Testis (tissue), 2 donors: ENCODE measurements at regions not wholly inside any gene's neighbourhood (a gene's known extent, or its start where the extent isn't known, plus 50 kb on each side); places are given as distances from the start of the nearest gene placed in this dataset.

Experiments
- CTCF ChIP-seq, 3 experiments: fragments of 450-650 bp in 2 of 3; fragments of 200-600 bp in 1 of 3; sonication (generic) in 1 of 3; IDR thresholded peaks; one replicate each; pipeline ENCODE4 v1.5.1; 2016 to 2019; ENCODE audit warnings: antibody characterized with exemption in 3 of 3, mild to moderate bottlenecking in 2 of 3, moderate library complexity in 1 of 3
- POLR2A ChIP-seq: fragments of 450-650 bp; IDR thresholded peaks from one replicate; pipeline ENCODE4 v1.6.1; 2017; ENCODE audit warnings: antibody characterized with exemption, mild to moderate bottlenecking, moderate library complexity

GRCh38 chr19:27906081-27906480 lies 1306.9 kb downstream of the UQCRFS1 start:
- TF ChIP-seq CTCF (IDR thresholded peaks at IDR 0.05): no peak
- no peak for TF ChIP-seq POLR2A
